Gastroesophageal sphincter (tissue), 3 donors: ENCODE measurements at regions not wholly inside any gene's neighbourhood (a gene's known extent, or its start where the extent isn't known, plus 50 kb on each side); places are given as distances from the start of the nearest gene placed in this dataset.

Experiments
- CTCF ChIP-seq, 4 experiments: fragments of 200-600 bp in 2 of 4; fragments of 450-650 bp in 2 of 4; sonication (generic) in 1 of 4; IDR thresholded peaks; one replicate each; pipeline ENCODE4 v1.5.1; 2017 to 2019; ENCODE audit warnings: antibody characterized with exemption in 4 of 4, mild to moderate bottlenecking in 2 of 4, moderate library complexity in 2 of 4
- EP300 ChIP-seq: sonication (generic); formaldehyde crosslinking; IDR thresholded peaks from one replicate; pipeline ENCODE4 v1.6.1; 2017; ENCODE audit warnings: antibody characterized with exemption, mild to moderate bottlenecking
- POLR2A ChIP-seq, 2 donors: fragments of 450-650 bp; IDR thresholded peaks; one replicate each; pipeline ENCODE4 v1.6.1; 2017; ENCODE audit warnings: antibody characterized with exemption in 2 of 2, mild to moderate bottlenecking in 2 of 2, moderate library complexity in 1 of 2
- POLR2AphosphoS5 ChIP-seq: sonication (generic); formaldehyde crosslinking; IDR thresholded peaks from one replicate; pipeline ENCODE4 v1.6.1; 2017; ENCODE audit warnings: antibody characterized with exemption

DNA sequence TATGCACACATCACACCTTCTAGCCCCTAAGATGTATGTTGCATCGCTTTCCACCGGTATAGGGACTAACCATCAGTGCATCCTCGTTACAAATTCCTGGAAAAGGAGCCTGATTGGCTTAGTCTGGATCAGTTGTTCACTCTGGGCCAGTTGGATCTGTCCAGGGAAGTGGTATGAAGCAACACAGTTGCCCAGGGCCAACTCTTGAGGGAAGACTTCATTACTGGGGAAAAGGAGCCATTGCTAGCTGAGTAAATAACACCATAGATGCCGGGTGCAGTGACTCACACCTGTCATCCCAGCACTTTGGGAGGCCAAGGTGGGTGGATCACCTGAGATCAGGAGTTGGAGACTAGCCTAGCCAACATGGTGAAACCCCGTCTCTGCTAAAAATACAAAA, 275.2 kb upstream of the RBFOX1 start:
- TF ChIP-seq POLR2A (IDR thresholded peaks at IDR 0.05) (no peak), POLR2AphosphoS5 (no peak), CTCF (IDR thresholded peaks at IDR 0.05) (no peak), EP300 (no peak)
